ENCODE measurements at regions not wholly inside any gene's neighbourhood (a gene's known extent, or its start where the extent isn't known, plus 50 kb on each side); places are given as distances from the start of the nearest gene placed in this dataset.
"Not testable (repeated sequence)": the region's sequence is repeated elsewhere in the genome, so short reads cannot be mapped to it uniquely, and the experiment has no call there.

GRCh38 chr6:57809454-57809853, 492.0 kb downstream of the PRIM2 start:
- 10 to 30% (median 21%) methylated on average over 12 of the region's 12 CpGs for whole genome bisulfite sequencing, 4 donors

GRCh38 chr6:57813271-57814075, 496.0 kb downstream of the PRIM2 start:
- H3K36me3 ChIP-seq; H3K9me3 ChIP-seq; intact Hi-C loops (cut with DNase I); ATAC-seq; DNase-seq; H3K4me3 ChIP-seq; H3K4me1 ChIP-seq; H3K27ac ChIP-seq: not testable (repeated sequence)
- H3K27me3 ChIP-seq: peaks cover 0 to 76% (median 18%) of the 10 kb centered on the region in 9 donors
- 3 to 7% (median 5%) methylated on average over 28 of the region's 28 CpGs for WGBS, 4 donors

More at GRCh38 chr6:57809454-57809853, 492.0 kb downstream of the PRIM2 start:
- H3K27ac ChIP-seq; H3K36me3 ChIP-seq; intact Hi-C loops (cut with DNase I); H3K9me3 ChIP-seq; H3K4me3 ChIP-seq; ATAC-seq; H3K4me1 ChIP-seq; DNase-seq: not testable (repeated sequence)
- peaks cover 0 to 66% (median 19%) of the 10 kb centered on the region in 9 donors for H3K27me3 ChIP-seq

GRCh38 chr6:57815826-57816225, 498.4 kb downstream of the PRIM2 start:
- DNase-seq; H3K9me3 ChIP-seq; intact Hi-C loops (cut with DNase I); H3K27ac ChIP-seq; H3K4me1 ChIP-seq; H3K36me3 ChIP-seq; ATAC-seq; H3K4me3 ChIP-seq: not testable (repeated sequence)
- WGBS, 4 donors: 7 to 15% (median 13%) methylated on average over 8 to 10 of the region's 10 CpGs
- H3K27me3 ChIP-seq: peaks cover 0 to 55% (median 18%) of the 10 kb centered on the region in 9 donors

- H3K4me1 ChIP-seq; H3K36me3 ChIP-seq; intact Hi-C loops (cut with DNase I); DNase-seq; H3K9me3 ChIP-seq; H3K4me3 ChIP-seq; H3K27ac ChIP-seq; ATAC-seq: not testable (repeated sequence)
- H3K27me3 ChIP-seq: peaks cover 0 to 43% (median 10%) of the 10 kb centered on the region in 9 donors
- WGBS, 4 donors: 1 to 4% (median 2%) methylated on average over 8 to 12 of the region's 21 CpGs
Measured at GRCh38 chr6:57821325-57821724, 503.9 kb downstream of the PRIM2 start.

DNA sequence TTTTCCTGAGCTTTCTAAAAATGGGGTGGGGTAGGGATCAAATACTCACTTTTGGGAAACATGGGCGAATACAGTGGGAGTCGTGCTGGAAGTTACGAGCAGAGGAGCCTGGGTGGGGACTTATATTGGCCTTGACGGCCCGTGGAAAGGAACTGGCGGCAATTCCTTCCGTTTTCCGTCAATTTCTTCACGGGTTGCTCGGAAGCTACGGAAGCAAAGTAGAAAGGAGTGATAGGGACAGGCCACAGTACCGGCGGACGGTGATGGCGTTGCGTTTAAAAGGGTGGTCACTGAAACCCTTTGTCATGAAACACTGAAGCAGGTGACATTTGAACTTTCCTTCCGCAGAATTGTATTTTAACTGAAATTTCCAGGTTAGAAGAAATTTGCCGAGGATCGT, 505.0 kb downstream of the PRIM2 start:
- H3K36me3 ChIP-seq; H3K4me1 ChIP-seq; H3K9me3 ChIP-seq; H3K27ac ChIP-seq; DNase-seq; H3K4me3 ChIP-seq; ATAC-seq; intact Hi-C loops (cut with DNase I): not testable (repeated sequence)
- WGBS, 4 donors: 3 to 7% (median 4%) methylated on average over 19 of the region's 19 CpGs
- peaks cover 0 to 36% (median 10%) of the 10 kb centered on the region in 9 donors for H3K27me3 ChIP-seq

DNA sequence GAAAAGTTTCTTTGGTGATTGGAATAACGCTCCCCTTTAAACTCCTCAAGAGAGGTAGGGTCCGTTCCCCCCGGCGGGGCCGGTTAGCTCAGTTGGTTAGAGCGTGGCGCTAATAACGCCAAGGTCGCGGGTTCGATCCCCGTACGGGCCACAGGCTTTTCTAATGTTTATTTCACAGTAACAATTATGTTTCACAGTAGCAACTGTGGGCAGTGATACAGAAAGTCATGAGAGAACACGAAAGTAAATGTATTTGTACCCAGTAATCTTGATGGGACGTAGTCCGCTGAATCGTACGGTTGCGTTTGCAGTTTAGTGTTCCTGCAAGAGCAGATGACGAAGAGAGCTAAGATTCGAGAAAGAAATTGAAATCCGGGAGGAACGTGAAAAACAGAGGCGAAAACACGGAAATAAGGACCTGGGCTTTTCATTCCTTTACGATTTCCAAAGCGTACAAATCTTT, 505.5 kb downstream of the PRIM2 start:
- no peak for ATAC-seq
- H3K27me3 ChIP-seq: peaks cover 0 to 32% (median 10%) of the 10 kb centered on the region in 9 donors
- TF ChIP-seq CTCF (IDR thresholded peaks at IDR 0.05): no peak
- no peak for TF ChIP-seq POLR2A (IDR thresholded peaks at IDR 0.05)
- H3K4me1 ChIP-seq: no peaks in the 10 kb centered on the region
- H3K27ac ChIP-seq: no peak overlapping the region
- 5 to 9% (median 6%) methylated on average over 27 of the region's 27 CpGs for WGBS, 4 donors
- H3K4me3 ChIP-seq: no peak overlapping the region
- no peaks in the 10 kb centered on the region for H3K36me3 ChIP-seq
- intact Hi-C loops (cut with DNase I): no loop called here
- no peak for DNase-seq
- H3K9me3 ChIP-seq: no peaks in the 10 kb centered on the region

GRCh38 chr6:57837622-57838209, 520.3 kb downstream of the PRIM2 start:
- intact Hi-C loops (cut with DNase I); ATAC-seq: not testable (repeated sequence)

DNA sequence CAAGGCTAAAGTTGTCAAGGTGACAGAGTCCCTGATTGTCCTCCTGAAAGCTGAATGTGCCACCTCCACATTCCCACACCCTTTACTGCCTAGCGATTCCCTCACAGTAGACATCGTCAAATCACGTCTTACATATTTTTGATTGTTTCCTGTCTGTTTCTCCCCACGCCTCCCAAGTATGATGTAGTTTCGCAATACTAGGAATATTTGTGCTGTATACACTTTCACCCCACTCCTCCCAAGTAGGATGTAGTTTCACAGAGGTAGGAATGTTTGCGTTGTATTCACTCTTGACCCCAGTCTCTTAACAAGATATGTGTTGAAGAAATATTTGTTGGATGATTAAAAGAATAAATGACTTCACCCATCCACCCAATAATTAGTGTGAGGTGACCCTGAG, 524.1 kb downstream of the PRIM2 start:
- ATAC-seq; H3K27ac ChIP-seq; DNase-seq; H3K4me1 ChIP-seq; H3K9me3 ChIP-seq; intact Hi-C loops (cut with DNase I); H3K27me3 ChIP-seq; H3K36me3 ChIP-seq; H3K4me3 ChIP-seq: not testable (repeated sequence)
- 77 to 87% (median 81%) methylated on average over 6 of the region's 6 CpGs for WGBS, 4 donors

More at GRCh38 chr6:57837622-57838209, 520.3 kb downstream of the PRIM2 start:
- H3K9me3 ChIP-seq, H3K4me1 ChIP-seq, H3K27ac ChIP-seq, DNase-seq, H3K36me3 ChIP-seq, H3K27me3 ChIP-seq, H3K4me3 ChIP-seq: not testable (repeated sequence)
- 64 to 75% (median 67%) methylated on average over 9 of the region's 9 CpGs for WGBS, 4 donors

DNA sequence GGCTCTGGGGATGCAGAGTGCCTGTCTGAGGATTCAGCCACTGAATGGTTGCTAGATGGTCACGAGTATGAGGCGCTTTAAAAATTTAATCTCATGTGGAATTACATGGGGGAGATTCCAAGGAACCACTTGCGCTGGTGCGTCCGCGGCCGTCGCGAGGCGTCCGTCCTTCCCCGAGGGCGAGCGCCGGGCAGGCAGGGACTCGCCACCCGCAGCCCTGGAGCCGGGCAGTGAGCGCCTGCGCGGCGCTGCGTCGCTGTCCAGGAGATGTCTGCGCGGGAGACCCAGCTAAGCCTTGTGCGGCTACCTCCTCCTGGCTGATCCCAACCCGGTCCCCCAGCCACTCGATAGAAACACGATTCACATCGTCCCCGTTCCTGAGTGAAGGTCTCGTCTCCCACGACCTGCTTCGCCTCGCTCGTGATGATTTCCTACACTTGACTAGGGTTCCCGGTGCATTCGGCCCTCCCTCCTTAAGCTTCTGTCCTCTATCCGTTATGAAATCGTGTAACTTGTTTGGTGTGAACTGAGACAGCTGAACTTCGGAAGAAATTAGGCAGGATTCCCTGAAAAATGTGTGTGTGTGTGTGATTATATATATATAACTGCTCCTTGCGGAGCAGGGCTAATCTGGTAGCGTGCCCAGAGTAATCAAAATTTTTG, 536.4 kb downstream of the PRIM2 start:
- H3K4me3 ChIP-seq; DNase-seq; H3K9me3 ChIP-seq; H3K36me3 ChIP-seq; H3K27ac ChIP-seq; intact Hi-C loops (cut with DNase I); H3K4me1 ChIP-seq: not testable (repeated sequence)
- H3K27me3 ChIP-seq: peaks cover 0 to 20% (median 4%) of the 10 kb centered on the region in 9 donors
- WGBS, 4 donors: 5 to 30% (median 7%) methylated on average over 9 to 32 of the region's 44 CpGs
- ATAC-seq: peak in 1 of 4 donors; percentile 44

Data from heart left ventricle (tissue), 16 donors.